ENCODE measurements at regions not wholly inside any gene's neighbourhood (a gene's known extent, or its start where the extent isn't known, plus 50 kb on each side); places are given as distances from the start of the nearest gene placed in this dataset.

DNA sequence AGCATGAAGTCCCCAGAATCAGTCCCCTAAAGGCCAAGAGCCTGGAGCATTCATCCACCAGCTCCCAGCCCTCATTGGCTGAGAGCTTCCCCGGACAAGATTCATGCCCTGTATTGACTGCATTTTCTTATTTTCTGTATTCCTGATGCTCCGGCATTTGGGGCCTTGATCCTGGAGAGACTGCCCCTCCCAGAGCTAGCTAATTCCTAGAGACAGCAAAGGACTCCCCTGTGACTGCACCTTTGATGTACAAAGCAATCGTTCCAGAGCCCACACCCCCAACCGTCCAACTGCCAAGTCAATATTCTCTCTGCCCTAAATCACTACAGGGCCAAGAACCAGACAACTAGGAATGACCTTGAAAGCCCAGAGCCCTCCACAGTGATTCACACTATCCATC, 93.4 kb upstream of the CDH5 start (continued):
- TF ChIP-seq, protein P1, sequence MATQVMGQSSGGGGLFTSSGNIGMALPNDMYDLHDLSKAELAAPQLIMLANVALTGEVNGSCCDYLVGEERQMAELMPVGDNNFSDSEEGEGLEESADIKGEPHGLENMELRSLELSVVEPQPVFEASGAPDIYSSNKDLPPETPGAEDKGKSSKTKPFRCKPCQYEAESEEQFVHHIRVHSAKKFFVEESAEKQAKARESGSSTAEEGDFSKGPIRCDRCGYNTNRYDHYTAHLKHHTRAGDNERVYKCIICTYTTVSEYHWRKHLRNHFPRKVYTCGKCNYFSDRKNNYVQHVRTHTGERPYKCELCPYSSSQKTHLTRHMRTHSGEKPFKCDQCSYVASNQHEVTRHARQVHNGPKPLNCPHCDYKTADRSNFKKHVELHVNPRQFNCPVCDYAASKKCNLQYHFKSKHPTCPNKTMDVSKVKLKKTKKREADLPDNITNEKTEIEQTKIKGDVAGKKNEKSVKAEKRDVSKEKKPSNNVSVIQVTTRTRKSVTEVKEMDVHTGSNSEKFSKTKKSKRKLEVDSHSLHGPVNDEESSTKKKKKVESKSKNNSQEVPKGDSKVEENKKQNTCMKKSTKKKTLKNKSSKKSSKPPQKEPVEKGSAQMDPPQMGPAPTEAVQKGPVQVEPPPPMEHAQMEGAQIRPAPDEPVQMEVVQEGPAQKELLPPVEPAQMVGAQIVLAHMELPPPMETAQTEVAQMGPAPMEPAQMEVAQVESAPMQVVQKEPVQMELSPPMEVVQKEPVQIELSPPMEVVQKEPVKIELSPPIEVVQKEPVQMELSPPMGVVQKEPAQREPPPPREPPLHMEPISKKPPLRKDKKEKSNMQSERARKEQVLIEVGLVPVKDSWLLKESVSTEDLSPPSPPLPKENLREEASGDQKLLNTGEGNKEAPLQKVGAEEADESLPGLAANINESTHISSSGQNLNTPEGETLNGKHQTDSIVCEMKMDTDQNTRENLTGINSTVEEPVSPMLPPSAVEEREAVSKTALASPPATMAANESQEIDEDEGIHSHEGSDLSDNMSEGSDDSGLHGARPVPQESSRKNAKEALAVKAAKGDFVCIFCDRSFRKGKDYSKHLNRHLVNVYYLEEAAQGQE (IDR thresholded peaks at IDR 0.05; ENCODE audit: low read depth): no peak
- no peak for TF ChIP-seq ZFX (IDR thresholded peaks at IDR 0.05)
- TF ChIP-seq RAD21 (IDR thresholded peaks at IDR 0.05; ENCODE audit: low read depth): no peak
- no peak for TF ChIP-seq POLR2AphosphoS5 (IDR thresholded peaks at IDR 0.05; ENCODE audit: low read depth, low read length)
- TF ChIP-seq, protein P2, sequence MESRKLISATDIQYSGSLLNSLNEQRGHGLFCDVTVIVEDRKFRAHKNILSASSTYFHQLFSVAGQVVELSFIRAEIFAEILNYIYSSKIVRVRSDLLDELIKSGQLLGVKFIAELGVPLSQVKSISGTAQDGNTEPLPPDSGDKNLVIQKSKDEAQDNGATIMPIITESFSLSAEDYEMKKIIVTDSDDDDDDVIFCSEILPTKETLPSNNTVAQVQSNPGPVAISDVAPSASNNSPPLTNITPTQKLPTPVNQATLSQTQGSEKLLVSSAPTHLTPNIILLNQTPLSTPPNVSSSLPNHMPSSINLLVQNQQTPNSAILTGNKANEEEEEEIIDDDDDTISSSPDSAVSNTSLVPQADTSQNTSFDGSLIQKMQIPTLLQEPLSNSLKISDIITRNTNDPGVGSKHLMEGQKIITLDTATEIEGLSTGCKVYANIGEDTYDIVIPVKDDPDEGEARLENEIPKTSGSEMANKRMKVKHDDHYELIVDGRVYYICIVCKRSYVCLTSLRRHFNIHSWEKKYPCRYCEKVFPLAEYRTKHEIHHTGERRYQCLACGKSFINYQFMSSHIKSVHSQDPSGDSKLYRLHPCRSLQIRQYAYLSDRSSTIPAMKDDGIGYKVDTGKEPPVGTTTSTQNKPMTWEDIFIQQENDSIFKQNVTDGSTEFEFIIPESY (IDR thresholded peaks at IDR 0.05; ENCODE audit: extremely low read depth, insufficient replicate concordance, low read length): no peak

DNA sequence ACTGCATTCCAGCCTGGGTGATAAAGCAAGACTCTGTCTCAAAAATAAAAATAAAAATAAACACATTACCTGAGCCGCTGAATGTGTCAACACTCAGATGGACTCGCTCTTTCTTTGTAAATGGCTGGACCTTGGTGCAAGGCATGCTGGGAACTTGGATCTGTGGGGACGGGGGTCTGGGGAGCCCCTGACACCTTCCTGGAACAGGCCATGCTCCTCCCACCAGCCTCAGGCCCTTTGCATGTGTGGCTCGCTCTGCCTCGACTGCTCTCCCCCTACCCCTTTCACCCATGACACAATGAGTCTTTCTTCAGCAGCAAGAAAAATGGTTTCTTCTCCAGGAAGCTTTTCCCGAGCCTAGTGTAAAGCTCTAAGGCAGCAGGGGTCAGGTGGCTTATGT, 94.0 kb upstream of the CDH5 start:
- ATAC-seq (no peak), DNase-seq (ENCODE audit: low read depth, low spot score) (no peak)
- Histone ChIP-seq H2AFZ (ENCODE audit: low read depth, low read length, poor library complexity, severe bottlenecking) (no peak overlapping the region), H3K4me3 (replicated peaks in 1 of 2; ENCODE audit: low read depth in 1 of 2, low read length in 2 of 2) (no peak overlapping the region), H3K9me2 (ENCODE audit: insufficient read depth) (no peaks in the 10 kb centered on the region), H3K27me3 (ENCODE audit: insufficient read depth, low read length) (no peaks in the 10 kb centered on the region), H3K4me1 (ENCODE audit: control insufficient read depth in 1 of 2, insufficient read depth in 2 of 2, low read length in 2 of 2) (peaks cover 4 to 22% of the 10 kb centered on the region in 2 experiments; a peak in 3 of 4 replicates), H3K9me3 (ENCODE audit: control insufficient read depth in 1 of 2, insufficient read depth in 1 of 2, low read depth in 1 of 2, low read length in 2 of 2) (no peaks in the 10 kb centered on the region), H3K9ac (ENCODE audit: low read length) (no peak overlapping the region), H3K79me2 (ENCODE audit: insufficient read depth, low read length) (no peaks in the 10 kb centered on the region), H3K36me3 (ENCODE audit: control insufficient read depth in 1 of 2, insufficient read depth in 2 of 2, low read length in 2 of 2) (no peaks in the 10 kb centered on the region), H3K27ac (ENCODE audit: low read depth, low read length) (no peak overlapping the region), H4K20me1 (ENCODE audit: insufficient read depth) (no peaks in the 10 kb centered on the region), H3K4me2 (ENCODE audit: low read length) (no peak overlapping the region)
- TF ChIP-seq EZH2phosphoT487 (IDR thresholded peaks at IDR 0.05; ENCODE audit: borderline replicate concordance) (no peak), CEBPB (IDR thresholded peaks at IDR 0.05; ENCODE audit: low read depth) (no peak), EGR1 (IDR thresholded peaks at IDR 0.05; ENCODE audit: low read depth) (no peak), YY1 (IDR thresholded peaks at IDR 0.05; ENCODE audit: extremely low read depth, insufficient replicate concordance, low read depth, low read length) (no peak)
- TF ChIP-seq, protein P3, sequence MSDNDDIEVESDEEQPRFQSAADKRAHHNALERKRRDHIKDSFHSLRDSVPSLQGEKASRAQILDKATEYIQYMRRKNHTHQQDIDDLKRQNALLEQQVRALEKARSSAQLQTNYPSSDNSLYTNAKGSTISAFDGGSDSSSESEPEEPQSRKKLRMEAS (IDR thresholded peaks at IDR 0.05): no peak
- RAD21 ChIA-PET (ENCODE audit: low non-redundant PET in 1 of 2, low total read pairs in 2 of 2, uncharacterized antibody in 2 of 2, unreplicated experiment in 2 of 2): no interaction called here
- intact Hi-C loops (cut with micrococcal nuclease): loop anchor here (5.0 kb wide), 1 partner anchor 1145 kb away; no protein-coding TSS in a partner anchor
- no TSS peak for BruUV-seq (replicated peaks)
- CTCF ChIA-PET: interaction anchor here (2.2 kb wide), 1 partner anchor 13 kb away, joined by 8 read pairs; no protein-coding TSS in a partner anchor
- POLR2A ChIA-PET: no interaction called here
